RCC 7860 (cell line): ENCODE measurements at regions not wholly inside any gene's neighbourhood (a gene's known extent, or its start where the extent isn't known, plus 50 kb on each side); places are given as distances from the start of the nearest gene placed in this dataset.
A peak's percentile ranks its signal among the peaks of the same experiment; 100 is the strongest.
"Not testable (repeated sequence)": the region's sequence is repeated elsewhere in the genome, so short reads cannot be mapped to it uniquely, and the experiment has no call there.

Experiments used
- DNase-seq: peaks from one replicate; pipeline ENCODE4 v3.0.0-alpha.2; 2015; ENCODE audit warnings: low spot score
- FAIRE-seq: peaks from 2 replicates; lab custom pipeline; 2012; peaks lifted over from hg19 to GRCh38; lab: Jason Lieb, UNC

GRCh38 chr17:77531002-77531401 lies 390.2 kb downstream of the SEC14L1 start:
- FAIRE-seq = no peak
- no peak for DNase-seq

GRCh38 chr17:77531641-77532040 lies 390.9 kb downstream of the SEC14L1 start:
- no peak for DNase-seq
- FAIRE-seq = no peak

- DNase-seq, FAIRE-seq: not testable (repeated sequence)
Measured at GRCh38 chr17:77533697-77534096, 392.9 kb downstream of the SEC14L1 start.

GRCh38 chr17:77534137-77534536 lies 393.4 kb downstream of the SEC14L1 start:
- DNase-seq = no peak
- FAIRE-seq = no peak

- no peak for FAIRE-seq
- DNase-seq = no peak
Measured at GRCh38 chr17:77535435-77535834, 394.7 kb downstream of the SEC14L1 start.

- DNase-seq (no peak), FAIRE-seq (no peak)
Measured at GRCh38 chr17:77535892-77536291, 395.1 kb downstream of the SEC14L1 start.

- DNase-seq = no peak
- no peak for FAIRE-seq
Measured at GRCh38 chr17:77537566-77537965, 396.8 kb downstream of the SEC14L1 start.

DNA sequence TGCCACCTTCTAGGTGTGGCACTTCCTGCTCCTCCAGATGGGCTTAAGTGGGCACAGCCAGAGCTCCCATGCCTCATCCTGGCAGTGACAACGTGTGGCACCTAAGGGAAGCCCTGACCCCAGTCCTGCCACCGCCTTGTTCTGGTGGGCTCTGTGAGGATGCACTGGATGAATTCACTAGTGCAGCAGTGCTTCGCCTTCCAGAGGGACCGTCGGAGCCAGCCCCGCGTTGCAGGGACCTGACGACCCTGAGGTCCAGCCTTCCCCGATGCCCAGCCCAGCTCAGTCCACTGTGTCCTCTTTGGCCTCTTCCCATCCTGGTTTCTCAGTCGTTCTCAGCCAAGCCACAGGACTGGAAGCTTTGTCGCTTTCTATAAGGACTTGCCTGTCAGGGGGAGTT lies 399.8 kb downstream of the SEC14L1 start:
- no peak for FAIRE-seq

GRCh38 chr17:77540975-77541374 lies 400.2 kb downstream of the SEC14L1 start:
- DNase-seq (no peak), FAIRE-seq (no peak)

More for the DNA sequence above, 399.8 kb downstream of the SEC14L1 start:
- DNase-seq = no peak

DNA sequence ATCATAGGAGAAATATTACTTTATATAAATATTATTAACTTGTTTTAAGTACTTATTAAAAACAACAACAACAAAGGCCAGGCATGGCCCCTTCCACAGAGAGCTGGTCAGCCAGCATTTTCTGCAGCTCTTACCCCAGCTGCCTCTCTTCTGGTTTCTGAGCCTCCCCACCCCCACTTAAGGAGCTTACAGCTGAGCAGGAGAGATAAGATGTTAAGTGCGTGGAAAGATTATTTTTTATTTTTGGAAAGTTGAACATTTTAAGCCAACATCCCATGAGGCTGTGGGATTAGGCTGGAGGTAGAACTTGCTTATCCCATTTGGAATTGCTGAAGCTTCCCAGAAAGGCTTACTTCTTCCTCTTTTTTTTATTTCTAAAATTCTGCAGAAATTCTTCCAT lies 401.2 kb downstream of the SEC14L1 start:
- DNase-seq = no peak
- FAIRE-seq = no peak

DNA sequence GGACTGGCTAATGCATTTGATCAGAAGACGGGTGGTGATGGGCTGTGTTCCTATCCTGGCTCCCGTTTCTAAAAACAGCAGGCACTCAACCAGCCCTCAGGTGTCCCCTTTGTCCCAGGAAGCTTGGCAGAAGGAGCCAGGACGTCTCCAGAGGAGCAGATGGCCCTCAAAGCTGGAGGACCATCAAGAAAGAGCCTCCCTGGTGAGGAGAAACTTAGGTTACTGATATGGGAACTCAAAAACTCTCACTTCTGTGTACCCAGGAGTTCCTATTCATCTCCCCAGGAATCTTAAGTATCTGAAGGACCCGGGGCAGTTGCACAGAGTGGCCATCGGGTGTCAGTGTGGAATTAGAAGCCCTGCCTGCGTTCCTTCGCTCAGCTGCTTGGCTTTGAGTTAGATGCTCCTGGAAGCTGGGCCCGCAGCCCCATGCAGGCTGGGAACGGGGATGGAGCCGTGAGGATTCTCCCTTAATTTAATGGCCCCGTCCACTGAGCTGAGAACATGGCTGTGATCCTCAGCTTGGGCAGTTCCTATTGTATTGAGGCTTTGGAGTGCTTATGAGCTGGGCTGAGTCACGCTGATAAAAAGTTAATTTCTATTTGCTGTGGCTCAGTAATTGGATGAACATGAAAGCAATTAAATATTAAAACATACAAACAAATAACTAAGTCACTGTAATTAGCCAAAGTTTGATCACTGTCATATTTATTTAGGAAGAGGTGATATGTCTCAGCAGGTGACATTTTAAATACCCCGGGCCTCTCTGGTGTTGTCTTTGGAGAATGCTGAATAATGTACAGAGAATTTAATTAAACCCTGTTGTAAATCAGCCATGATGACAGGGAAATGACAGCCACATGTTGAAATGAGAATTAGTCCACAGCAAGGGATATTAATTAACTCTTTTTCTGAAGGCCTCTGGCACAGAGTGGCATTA lies 402.1 kb downstream of the SEC14L1 start:
- FAIRE-seq (no peak), DNase-seq (peak; percentile 46)

DNA sequence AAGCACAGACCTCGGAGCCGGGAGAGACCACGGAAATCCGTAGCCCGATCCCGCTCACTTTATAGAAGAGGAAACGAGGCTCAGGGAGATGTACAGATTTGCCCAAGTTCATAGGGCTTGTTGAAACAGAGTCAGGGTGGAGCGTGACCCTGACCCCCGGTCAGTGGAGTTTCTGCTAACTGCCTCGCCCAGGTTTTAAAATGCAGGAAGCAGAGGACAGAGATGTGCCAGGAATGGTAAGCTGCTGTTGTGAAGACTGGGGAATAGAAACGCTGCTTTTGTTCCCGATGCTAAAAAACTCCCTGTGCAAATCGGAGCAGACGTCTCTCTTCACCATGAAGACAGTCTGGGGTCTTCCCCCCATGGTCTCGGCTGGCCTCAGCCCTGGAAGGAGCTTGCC lies 403.0 kb downstream of the SEC14L1 start:
- no peak for FAIRE-seq

GRCh38 chr17:77544347-77545110 lies 403.8 kb downstream of the SEC14L1 start:
- DNase-seq = no peak
- FAIRE-seq = no peak

More for the DNA sequence above, 403.0 kb downstream of the SEC14L1 start:
- no peak for DNase-seq

GRCh38 chr17:77546772-77547241 lies 406.0 kb downstream of the SEC14L1 start:
- FAIRE-seq = no peak
- no peak for DNase-seq

GRCh38 chr17:77548967-77549366 lies 408.2 kb downstream of the SEC14L1 start:
- FAIRE-seq (no peak), DNase-seq (no peak)

- FAIRE-seq (no peak), DNase-seq (no peak)
Measured at GRCh38 chr17:77549726-77550366, 408.7 kb upstream of the TNRC6C start.

GRCh38 chr17:77553459-77554066 lies 404.9 kb upstream of the TNRC6C start:
- FAIRE-seq (no peak), DNase-seq (no peak)

- DNase-seq = no peak
- FAIRE-seq = no peak
Measured at GRCh38 chr17:77555121-77555591, 403.3 kb upstream of the TNRC6C start.

- FAIRE-seq = no peak
Measured at GRCh38 chr17:77555741-77556291, 402.7 kb upstream of the TNRC6C start.

DNA sequence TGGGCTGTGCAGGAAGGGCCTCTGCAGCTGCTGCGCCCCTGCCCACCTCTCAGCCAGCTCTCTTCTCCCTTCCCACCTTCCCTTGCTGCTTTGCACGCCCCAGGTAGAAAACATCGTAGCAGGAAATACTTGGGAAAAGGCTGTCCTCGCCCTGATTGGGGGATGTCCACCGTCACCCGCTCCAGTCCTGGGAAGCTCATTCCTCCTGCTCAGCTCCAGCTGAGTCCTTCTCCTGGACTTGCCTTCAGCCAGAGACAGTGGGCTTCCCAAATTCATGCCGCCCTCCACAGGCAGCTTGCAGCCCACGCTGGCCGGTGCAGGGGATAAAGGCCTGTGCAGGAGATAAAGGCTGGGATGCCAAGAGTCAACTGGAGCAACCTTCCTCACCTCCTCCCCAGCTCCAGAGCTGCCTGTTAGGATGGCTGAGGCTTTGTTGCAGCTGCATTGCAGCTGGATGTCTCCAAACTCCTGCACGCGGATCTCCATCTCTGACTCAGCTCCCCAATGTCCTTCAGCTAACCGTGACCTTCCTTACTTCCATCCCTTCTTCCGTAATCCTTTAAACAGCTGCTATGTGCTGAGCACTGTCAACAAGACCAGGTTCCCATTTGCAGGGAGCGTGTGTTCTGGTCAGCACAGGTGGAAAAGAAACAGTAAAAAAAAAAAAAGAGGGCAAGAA lies 402.0 kb upstream of the TNRC6C start:
- no peak for FAIRE-seq
- DNase-seq = no peak

More at GRCh38 chr17:77555741-77556291, 402.7 kb upstream of the TNRC6C start:
- no peak for DNase-seq
